Daoy (cell line): ENCODE measurements at regions not wholly inside any gene's neighbourhood (a gene's known extent, or its start where the extent isn't known, plus 50 kb on each side); places are given as distances from the start of the nearest gene placed in this dataset.

Experiments used
- DNase-seq: peaks from one replicate; pipeline ENCODE4 v3.0.0-alpha.2; 2015; ENCODE audit warnings: low read depth

- no peak for DNase-seq
Observed at GRCh38 chr4:136850446-136850845, 681.8 kb downstream of the PCDH18 start.

- DNase-seq, result no peak
Observed at GRCh38 chr4:136847881-136848621, 684.2 kb downstream of the PCDH18 start.

- DNase-seq, result no peak
Observed at GRCh38 chr4:136841526-136841925, 690.8 kb downstream of the PCDH18 start.

GRCh38 chr4:136838607-136839006 lies 693.7 kb downstream of the PCDH18 start:
- DNase-seq, result no peak

GRCh38 chr4:136831553-136831952 lies 700.7 kb downstream of the PCDH18 start:
- no peak for DNase-seq

GRCh38 chr4:136829280-136829679 lies 703.0 kb downstream of the PCDH18 start:
- no peak for DNase-seq

GRCh38 chr4:136823020-136823419 lies 709.3 kb downstream of the PCDH18 start:
- peak; percentile 15 for DNase-seq

GRCh38 chr4:136818811-136819330 lies 713.4 kb downstream of the PCDH18 start:
- DNase-seq, result no peak

- no peak for DNase-seq
Observed at GRCh38 chr4:136812100-136812880, 720.0 kb downstream of the PCDH18 start.

- no peak for DNase-seq
Observed at GRCh38 chr4:136811496-136812077, 720.7 kb downstream of the PCDH18 start.

GRCh38 chr4:136810626-136811025 lies 721.7 kb downstream of the PCDH18 start:
- DNase-seq, result peak; percentile 33

- DNase-seq, result no peak
Observed at GRCh38 chr4:136806844-136807243, 725.5 kb downstream of the PCDH18 start.

GRCh38 chr4:136805617-136806016 lies 726.7 kb downstream of the PCDH18 start:
- no peak for DNase-seq

GRCh38 chr4:136803433-136803832 lies 728.9 kb downstream of the PCDH18 start:
- peak; percentile 7 for DNase-seq

GRCh38 chr4:136800248-136800647 lies 732.0 kb downstream of the PCDH18 start:
- DNase-seq, result no peak

GRCh38 chr4:136796953-136797352 lies 735.3 kb downstream of the PCDH18 start:
- DNase-seq, result no peak

GRCh38 chr4:136793848-136794247 lies 738.4 kb downstream of the PCDH18 start:
- no peak for DNase-seq

- no peak for DNase-seq
Observed at GRCh38 chr4:136784326-136784725, 748.0 kb downstream of the PCDH18 start.

- no peak for DNase-seq
Observed at GRCh38 chr4:136769717-136770116, 762.6 kb downstream of the PCDH18 start.

- no peak for DNase-seq
Observed at GRCh38 chr4:136768925-136769275, 763.4 kb downstream of the PCDH18 start.

GRCh38 chr4:136768213-136768924 lies 763.9 kb downstream of the PCDH18 start:
- DNase-seq, result no peak

GRCh38 chr4:136763919-136764318 lies 768.4 kb downstream of the PCDH18 start:
- DNase-seq, result no peak
